Coronary artery (tissue), 2 donors: ENCODE measurements at regions not wholly inside any gene's neighbourhood (a gene's known extent, or its start where the extent isn't known, plus 50 kb on each side); places are given as distances from the start of the nearest gene placed in this dataset.

ENCODE experiments used
- DNase-seq: peaks from one replicate; pipeline ENCODE4 v3.0.0-alpha.2; 2017; ENCODE audit warnings: low spot score
- H3K27ac ChIP-seq, 2 donors: fragments of 200-600 bp; sonication (generic); one replicate each; pipeline ENCODE4 v1.5.1; 2016 to 2019
- H3K4me3 ChIP-seq: fragments of 200-600 bp; sonication (generic); 2 replicates; pipeline ENCODE4 v1.5.1; 2016; ENCODE audit warnings: mild to moderate bottlenecking, moderate library complexity
- TF ChIP-seq, protein P1 (sequence below): fragments of 200-600 bp; sonication (generic); IDR thresholded peaks from one replicate; pipeline ENCODE4 v1.5.1; 2019; ENCODE audit warnings: antibody characterized with exemption

DNA sequence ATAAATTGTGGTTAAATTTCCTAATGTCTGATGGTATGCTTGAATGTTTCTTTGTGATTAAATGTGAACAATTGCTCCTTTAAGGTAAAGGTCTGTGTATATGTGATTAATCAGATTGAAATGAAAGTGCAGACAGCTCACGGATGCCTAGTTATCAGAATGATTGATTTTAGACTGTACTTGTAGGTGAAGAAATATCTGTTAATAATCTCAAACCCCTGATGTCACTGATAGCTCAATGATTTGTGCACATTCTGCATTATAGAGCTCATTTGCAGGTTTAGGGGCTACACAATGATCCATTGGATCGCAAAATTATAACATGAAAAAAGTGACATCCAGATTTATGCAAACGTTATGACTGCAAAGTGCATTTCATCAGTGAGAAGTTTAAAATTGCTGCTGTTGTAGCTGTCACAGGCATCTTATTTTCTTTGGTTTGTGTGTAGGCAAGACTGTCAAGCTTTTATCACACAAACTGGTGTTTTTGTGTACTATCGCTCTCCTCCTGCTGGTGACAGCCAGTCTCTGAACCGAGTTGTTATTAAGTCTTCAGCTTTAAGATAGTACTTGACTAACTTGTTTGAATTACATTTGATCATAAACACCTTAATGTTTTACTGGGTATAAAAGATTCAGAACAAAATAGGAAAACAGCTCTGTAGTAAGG is 103.4 kb upstream of the RMST start:
- H3K27ac ChIP-seq, result no peak overlapping the region
- DNase-seq, result no peak
- TF ChIP-seq, protein P1, sequence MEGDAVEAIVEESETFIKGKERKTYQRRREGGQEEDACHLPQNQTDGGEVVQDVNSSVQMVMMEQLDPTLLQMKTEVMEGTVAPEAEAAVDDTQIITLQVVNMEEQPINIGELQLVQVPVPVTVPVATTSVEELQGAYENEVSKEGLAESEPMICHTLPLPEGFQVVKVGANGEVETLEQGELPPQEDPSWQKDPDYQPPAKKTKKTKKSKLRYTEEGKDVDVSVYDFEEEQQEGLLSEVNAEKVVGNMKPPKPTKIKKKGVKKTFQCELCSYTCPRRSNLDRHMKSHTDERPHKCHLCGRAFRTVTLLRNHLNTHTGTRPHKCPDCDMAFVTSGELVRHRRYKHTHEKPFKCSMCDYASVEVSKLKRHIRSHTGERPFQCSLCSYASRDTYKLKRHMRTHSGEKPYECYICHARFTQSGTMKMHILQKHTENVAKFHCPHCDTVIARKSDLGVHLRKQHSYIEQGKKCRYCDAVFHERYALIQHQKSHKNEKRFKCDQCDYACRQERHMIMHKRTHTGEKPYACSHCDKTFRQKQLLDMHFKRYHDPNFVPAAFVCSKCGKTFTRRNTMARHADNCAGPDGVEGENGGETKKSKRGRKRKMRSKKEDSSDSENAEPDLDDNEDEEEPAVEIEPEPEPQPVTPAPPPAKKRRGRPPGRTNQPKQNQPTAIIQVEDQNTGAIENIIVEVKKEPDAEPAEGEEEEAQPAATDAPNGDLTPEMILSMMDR, result no peak
- no peak overlapping the region for H3K4me3 ChIP-seq

DNA sequence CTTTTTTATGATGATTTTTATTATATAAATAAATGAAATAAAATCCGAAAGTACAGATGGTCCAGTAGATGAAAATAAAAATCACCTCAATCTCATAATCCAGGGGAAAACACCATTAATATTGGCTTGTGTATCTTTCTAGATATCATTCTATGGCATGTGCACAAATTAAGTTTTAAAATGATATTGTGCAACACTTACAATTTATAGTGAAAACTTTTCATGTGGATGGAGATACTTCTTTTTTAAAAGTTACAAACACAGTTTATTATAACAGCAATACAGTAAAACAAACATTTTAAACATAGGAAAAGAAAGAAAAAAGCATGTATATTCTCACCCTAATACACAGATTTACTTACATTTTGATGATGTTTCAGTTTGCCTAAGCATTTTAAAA is 98.9 kb upstream of the RMST start:
- Histone ChIP-seq H3K27ac (no peak overlapping the region), H3K4me3 (no peak overlapping the region)
- no peak for DNase-seq
- TF ChIP-seq, protein P1, result no peak

GRCh38 chr12:97368462-97369163 is 94.0 kb upstream of the RMST start:
- TF ChIP-seq, protein P1, result no peak
- DNase-seq, result no peak
- no peak overlapping the region for H3K27ac ChIP-seq
- no peak overlapping the region for H3K4me3 ChIP-seq

DNA sequence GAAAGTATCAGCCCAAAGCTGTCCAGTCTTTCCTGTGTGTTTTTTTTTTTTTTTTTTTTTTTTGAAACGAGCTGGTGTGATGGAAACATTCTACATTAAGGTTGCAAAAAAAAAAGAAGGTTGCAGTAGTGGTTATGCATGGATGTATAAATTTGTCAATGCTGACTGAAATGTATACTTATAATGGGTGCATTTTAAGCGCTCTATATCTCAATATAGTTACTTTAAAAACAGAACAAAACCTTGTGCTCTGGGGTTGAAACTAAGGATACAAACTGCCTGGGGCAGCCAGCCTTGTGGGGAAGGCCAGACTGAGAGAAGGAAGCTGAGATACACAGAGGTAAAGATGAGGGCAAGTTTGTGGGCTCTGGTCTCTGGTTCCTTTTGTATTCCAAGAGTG is 87.3 kb upstream of the RMST start:
- Histone ChIP-seq H3K4me3 (no peak overlapping the region), H3K27ac (no peak overlapping the region)
- TF ChIP-seq, protein P1, result no peak
- DNase-seq, result no peak

DNA sequence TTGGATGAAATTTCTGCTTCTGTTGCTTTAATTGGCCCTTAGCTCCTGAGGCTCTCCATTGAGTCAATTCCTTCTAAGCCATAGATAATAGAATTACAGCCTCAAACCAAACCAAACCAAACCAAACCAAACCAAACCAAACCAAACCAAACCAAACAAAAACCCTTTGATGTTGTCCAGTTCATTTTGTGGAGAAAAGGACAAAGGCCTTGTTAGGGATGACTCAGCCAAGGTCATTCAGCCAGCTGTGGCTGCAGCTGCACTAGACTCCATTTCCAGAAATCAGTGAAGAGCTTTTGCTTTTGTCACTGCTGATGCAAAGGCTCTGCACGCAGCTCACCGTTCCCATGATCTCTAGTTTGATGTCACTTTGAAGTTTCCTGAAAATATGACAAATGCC is 82.2 kb upstream of the RMST start:
- Histone ChIP-seq H3K4me3 (no peak overlapping the region), H3K27ac (no peak overlapping the region)
- TF ChIP-seq, protein P1, result no peak
- no peak for DNase-seq

DNA sequence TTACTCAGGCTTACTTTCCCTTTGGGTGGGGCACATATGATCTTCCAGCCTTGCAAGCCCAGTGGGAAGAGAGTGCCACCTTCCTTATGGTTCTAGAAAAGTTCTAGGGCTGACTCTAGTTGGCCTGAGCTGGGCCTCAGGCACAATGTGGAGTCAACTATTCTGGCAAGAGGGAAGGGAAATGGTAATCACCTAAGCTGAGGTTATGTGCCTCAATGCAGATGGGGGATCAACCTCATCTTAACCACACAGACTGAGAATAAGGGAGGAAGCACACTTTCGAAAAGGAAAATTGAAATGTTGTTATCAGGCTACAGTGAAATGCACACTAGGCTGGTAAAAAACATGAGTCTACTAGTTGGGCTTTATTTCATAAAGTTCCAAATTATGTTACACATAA is 77.5 kb upstream of the RMST start:
- TF ChIP-seq, protein P1, result no peak
- Histone ChIP-seq H3K4me3 (no peak overlapping the region), H3K27ac (no peak overlapping the region)
- no peak for DNase-seq

- H3K27ac ChIP-seq, result no peak overlapping the region
- TF ChIP-seq, protein P1, result no peak
- no peak overlapping the region for H3K4me3 ChIP-seq
- no peak for DNase-seq
Observed at GRCh38 chr12:97386133-97386581, 76.4 kb upstream of the RMST start.
